HepG2 (cell line): ENCODE measurements at regions not wholly inside any gene's neighbourhood (a gene's known extent, or its start where the extent isn't known, plus 50 kb on each side); places are given as distances from the start of the nearest gene placed in this dataset.

Experiments used
- ATAC-seq: fragments of 200-7000 bp; cut with Tn5 transposase; 3 replicates; pipeline ENCODE4 v1.9.1; 2020; ENCODE audit warnings: mild to moderate bottlenecking, moderate library complexity
- BruUV-seq: library from RNA; stranded (reverse); fragments of 400-500 nt; replicated peaks from 2 replicates; lab custom pipeline; 2021; lab: Mats Ljungman, UMichigan
- CTCF ChIA-PET: fragments of 300-600 bp; formaldehyde crosslinking; extraction: SDS; loops from one replicate; lab custom pipeline; 2021; ENCODE audit warnings: low total read pairs, inconsistent platforms, low intra/inter-chr PET ratio; lab: Yijun Ruan, JAX
- POLR2A ChIA-PET: fragments of 350-600 bp; sonication (Branson Sonifier 250); formaldehyde crosslinking; loops from one replicate; lab custom pipeline; 2020; ENCODE audit warnings: antibody characterized with exemption, inconsistent platforms; lab: Yijun Ruan, JAX
- DNase-seq: peaks from one replicate; pipeline ENCODE4 v3.0.0-alpha.2; 2015; ENCODE audit warnings: low spot score
- FAIRE-seq: peaks from 3 replicates; lab custom pipeline; 2011; peaks lifted over from hg19 to GRCh38; lab: Jason Lieb, UNC
- H2AFZ ChIP-seq: one replicate; pipeline ENCODE4 v1.6.1; 2011; ENCODE audit warnings: low read length, inconsistent platforms
- H3K27ac ChIP-seq: fragments of 300-600 bp; 3 replicates; pipeline ENCODE4 v1.8.0; 2011; ENCODE audit warnings: mixed run types, mild to moderate bottlenecking, mixed read lengths, low read length, inconsistent platforms; ENCODE audit not compliant: insufficient read depth; ENCODE audit errors: extremely low read length
- H3K27me3 ChIP-seq, 2 experiments: fragments of 200-600 bp in 1 of 2; 2 replicates in 1 of 2; 3 replicates in 1 of 2; pipeline versions ENCODE4 v1.6.0 to v1.8.0; 2011; ENCODE audit warnings: low read length in 2 of 2, mild to moderate bottlenecking in 2 of 2, moderate library complexity in 2 of 2, inconsistent platforms in 1 of 2; ENCODE audit not compliant: insufficient read depth in 2 of 2, control insufficient read depth in 1 of 2
- H3K36me3 ChIP-seq, 2 experiments: fragments of 200-600 bp in 1 of 2; replicated peaks in 1 of 2; 2 replicates in 1 of 2; 3 replicates in 1 of 2; pipeline versions ENCODE4 v1.5.1 to v1.8.0; 2011; ENCODE audit warnings: low read length in 2 of 2, inconsistent platforms in 1 of 2; ENCODE audit not compliant: insufficient read depth in 2 of 2, control insufficient read depth in 1 of 2
- H3K4me1 ChIP-seq: 2 replicates; pipeline ENCODE4 v1.5.1; 2012; ENCODE audit warnings: low read length, inconsistent platforms; ENCODE audit not compliant: insufficient read depth
- H3K4me2 ChIP-seq: 2 replicates; pipeline ENCODE4 v1.6.0; 2011; ENCODE audit warnings: low read depth, low read length, inconsistent platforms
- H3K4me3 ChIP-seq, 3 experiments: fragments of 200-600 bp in 1 of 3; sonication (generic), shearing (Covaris generic) in 1 of 3; replicated peaks in 1 of 3; 2 replicates each; pipeline ENCODE4 v1.5.1; 2011 to 2016; ENCODE audit warnings: low read length in 3 of 3, inconsistent platforms in 2 of 3, low read depth in 2 of 3, mild to moderate bottlenecking in 2 of 3, control low read depth in 1 of 3, mixed read lengths in 1 of 3; ENCODE audit not compliant: insufficient read depth in 1 of 3
- H3K79me2 ChIP-seq: one replicate; pipeline ENCODE4 v1.6.1; 2011; ENCODE audit warnings: low read length, inconsistent platforms; ENCODE audit not compliant: insufficient read depth
- H3K9ac ChIP-seq: 2 replicates; pipeline ENCODE4 v1.6.0; 2011; ENCODE audit warnings: mild to moderate bottlenecking, low read depth, low read length, inconsistent platforms; ENCODE audit not compliant: insufficient read depth
- H3K9me3 ChIP-seq: 2 replicates; pipeline ENCODE4 v1.5.1; 2012; ENCODE audit warnings: mild to moderate bottlenecking, low read length
- H4K20me1 ChIP-seq: 2 replicates; pipeline ENCODE4 v1.6.0; 2011; ENCODE audit warnings: inconsistent platforms, mild to moderate bottlenecking, low read length, moderate library complexity; ENCODE audit not compliant: insufficient read depth
- FOXP1 ChIP-seq, 2 experiments: fragments of 450-650 bp in 1 of 2; IDR thresholded peaks; 2 replicates each; pipeline ENCODE4 v1.6.1; 2017 to 2018; ENCODE audit warnings: antibody characterized with exemption in 1 of 2
- GATAD2A ChIP-seq: IDR thresholded peaks from 2 replicates; pipeline ENCODE4 v1.6.1; 2016
- HMG20A ChIP-seq: IDR thresholded peaks from 2 replicates; pipeline ENCODE4 v1.6.1; 2016; ENCODE audit warnings: borderline replicate concordance
- HOXA9 ChIP-seq: sonication (generic); formaldehyde crosslinking; IDR thresholded peaks from 2 replicates; pipeline ENCODE4 v1.8.1; 2022; ENCODE audit warnings: missing genetic modification reagents, mild to moderate bottlenecking, moderate library complexity, borderline replicate concordance
- MYPOP ChIP-seq: sonication (generic); formaldehyde crosslinking; IDR thresholded peaks from 2 replicates; pipeline ENCODE4 v1.8.1; 2023; ENCODE audit warnings: mild to moderate bottlenecking, moderate library complexity, missing genetic modification reagents
- NCOA2 ChIP-seq: sonication (generic); formaldehyde crosslinking; IDR thresholded peaks from 2 replicates; pipeline ENCODE4 v1.8.0; 2022; ENCODE audit warnings: inconsistent platforms
- PATZ1 ChIP-seq: sonication (generic); formaldehyde crosslinking; IDR thresholded peaks from 2 replicates; pipeline ENCODE4 v1.4.0; 2020; ENCODE audit warnings: missing genetic modification reagents
- POLR2G ChIP-seq: fragments of 200-400 bp; formaldehyde crosslinking; IDR thresholded peaks from 2 replicates; pipeline ENCODE4 v1.6.1; 2018; ENCODE audit warnings: mild to moderate bottlenecking, low read depth, low read length, moderate library complexity
- ZIK1 ChIP-seq: sonication (generic); formaldehyde crosslinking; IDR thresholded peaks from 2 replicates; pipeline ENCODE4 v1.5.0; 2020; ENCODE audit warnings: mild to moderate bottlenecking, low read depth, missing genetic modification reagents, borderline replicate concordance
- ZNF274 ChIP-seq: sonication (generic); formaldehyde crosslinking; IDR thresholded peaks from 2 replicates; pipeline ENCODE4 v1.5.1; 2020; ENCODE audit warnings: mild to moderate bottlenecking, missing genetic modification reagents
- ZNF574 ChIP-seq: sonication (generic); formaldehyde crosslinking; IDR thresholded peaks from 2 replicates; pipeline ENCODE4 v1.4.0; 2020; ENCODE audit warnings: missing genetic modification reagents
- WGBS: methylation state at CpG from one replicate; pipeline ENCODE4 v1.1.6; 2017; ENCODE audit warnings: low lambda C conversion rate; 5-methylcytosine and 5-hydroxymethylcytosine counted together
- in situ Hi-C: cut with HindIII; loops from 2 replicates; pipeline ENCODE4 v1.10.0; 2017; ENCODE audit warnings: low pct_unique_long_range_greater_than_20kb; ENCODE audit not compliant: extremely low pct_ligation_motif_present
- intact Hi-C: fragments of 100-400 bp; cut with micrococcal nuclease; formaldehyde crosslinking; loops from one replicate; pipeline ENCODE4 v1.10.0; 2022; ENCODE audit not compliant: unreplicated experiment
- TF ChIP-seq, protein P1 (sequence below): sonication (generic); formaldehyde crosslinking; IDR thresholded peaks from 2 replicates; pipeline ENCODE4 v1.4.0; 2020; ENCODE audit warnings: missing genetic modification reagents

GRCh38 chr20:50405235-50405914 lies 104.8 kb upstream of the PTPN1 start:
- in situ Hi-C loops (no loop called here), intact Hi-C loops (loop anchor here (2.0 kb wide), 1 partner anchor 17 kb away; no protein-coding TSS in a partner anchor)
- peaks cover 98% of the 10 kb centered on the region for H3K4me1 ChIP-seq
- peak overlapping the region; percentile 65 for H3K4me2 ChIP-seq
- peak overlapping the region; percentile 56 for H3K9ac ChIP-seq
- H3K79me2 ChIP-seq: no peaks in the 10 kb centered on the region
- H3K9me3 ChIP-seq: no peaks in the 10 kb centered on the region
- POLR2A ChIA-PET: interaction anchor here (0.7 to 9.9 kb wide), 19 partner anchors 11 to 217 kb away, joined by 3 to 299 read pairs (median 6); partner anchors contain the start of gene CEBPB
- ATAC-seq: peak; percentile 55
- BruUV-seq: TSS peak; percentile 94
- H3K27me3 ChIP-seq: no peaks in the 10 kb centered on the region
- no peak overlapping the region for H2AFZ ChIP-seq
- peak overlapping the region; percentile 85 for H3K27ac ChIP-seq
- CTCF ChIA-PET: no interaction called here
- DNase-seq: peak; percentile 78
- H4K20me1 ChIP-seq: no peaks in the 10 kb centered on the region
- peak; percentile 61 for FAIRE-seq
- H3K4me3 ChIP-seq: peak overlapping the region in 1 of 3 experiments; percentile 53; a peak in 2 of 6 replicates
- 4% methylated on average over 10 of the region's 10 CpGs for WGBS
- no peaks in the 10 kb centered on the region for H3K36me3 ChIP-seq
- peak; percentile 64; the same call in 1 of the 2 replicates for TF ChIP-seq NCOA2 (CRISPR knock-in tag)
- peak; percentile 45; the same call in 1 of the 2 replicates for TF ChIP-seq ZNF574
- no peak for TF ChIP-seq FOXP1 (IDR thresholded peaks at IDR 0.05)
- peak; percentile 78 for TF ChIP-seq FOXP1 (CRISPR knock-in tag; IDR thresholded peaks at IDR 0.05)
- peak; percentile 68 for TF ChIP-seq HMG20A (CRISPR knock-in tag)
- TF ChIP-seq ZIK1 (CRISPR knock-in tag): no peak
- TF ChIP-seq PATZ1 (CRISPR knock-in tag): peak; percentile 83
- TF ChIP-seq HOXA9 (CRISPR knock-in tag): no peak
- TF ChIP-seq, protein P1, sequence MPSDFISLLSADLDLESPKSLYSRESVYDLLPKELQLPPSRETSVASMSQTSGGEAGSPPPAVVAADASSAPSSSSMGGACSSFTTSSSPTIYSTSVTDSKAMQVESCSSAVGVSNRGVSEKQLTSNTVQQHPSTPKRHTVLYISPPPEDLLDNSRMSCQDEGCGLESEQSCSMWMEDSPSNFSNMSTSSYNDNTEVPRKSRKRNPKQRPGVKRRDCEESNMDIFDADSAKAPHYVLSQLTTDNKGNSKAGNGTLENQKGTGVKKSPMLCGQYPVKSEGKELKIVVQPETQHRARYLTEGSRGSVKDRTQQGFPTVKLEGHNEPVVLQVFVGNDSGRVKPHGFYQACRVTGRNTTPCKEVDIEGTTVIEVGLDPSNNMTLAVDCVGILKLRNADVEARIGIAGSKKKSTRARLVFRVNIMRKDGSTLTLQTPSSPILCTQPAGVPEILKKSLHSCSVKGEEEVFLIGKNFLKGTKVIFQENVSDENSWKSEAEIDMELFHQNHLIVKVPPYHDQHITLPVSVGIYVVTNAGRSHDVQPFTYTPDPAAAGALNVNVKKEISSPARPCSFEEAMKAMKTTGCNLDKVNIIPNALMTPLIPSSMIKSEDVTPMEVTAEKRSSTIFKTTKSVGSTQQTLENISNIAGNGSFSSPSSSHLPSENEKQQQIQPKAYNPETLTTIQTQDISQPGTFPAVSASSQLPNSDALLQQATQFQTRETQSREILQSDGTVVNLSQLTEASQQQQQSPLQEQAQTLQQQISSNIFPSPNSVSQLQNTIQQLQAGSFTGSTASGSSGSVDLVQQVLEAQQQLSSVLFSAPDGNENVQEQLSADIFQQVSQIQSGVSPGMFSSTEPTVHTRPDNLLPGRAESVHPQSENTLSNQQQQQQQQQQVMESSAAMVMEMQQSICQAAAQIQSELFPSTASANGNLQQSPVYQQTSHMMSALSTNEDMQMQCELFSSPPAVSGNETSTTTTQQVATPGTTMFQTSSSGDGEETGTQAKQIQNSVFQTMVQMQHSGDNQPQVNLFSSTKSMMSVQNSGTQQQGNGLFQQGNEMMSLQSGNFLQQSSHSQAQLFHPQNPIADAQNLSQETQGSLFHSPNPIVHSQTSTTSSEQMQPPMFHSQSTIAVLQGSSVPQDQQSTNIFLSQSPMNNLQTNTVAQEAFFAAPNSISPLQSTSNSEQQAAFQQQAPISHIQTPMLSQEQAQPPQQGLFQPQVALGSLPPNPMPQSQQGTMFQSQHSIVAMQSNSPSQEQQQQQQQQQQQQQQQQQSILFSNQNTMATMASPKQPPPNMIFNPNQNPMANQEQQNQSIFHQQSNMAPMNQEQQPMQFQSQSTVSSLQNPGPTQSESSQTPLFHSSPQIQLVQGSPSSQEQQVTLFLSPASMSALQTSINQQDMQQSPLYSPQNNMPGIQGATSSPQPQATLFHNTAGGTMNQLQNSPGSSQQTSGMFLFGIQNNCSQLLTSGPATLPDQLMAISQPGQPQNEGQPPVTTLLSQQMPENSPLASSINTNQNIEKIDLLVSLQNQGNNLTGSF (CRISPR knock-in tag): 0 out of 2 replicates have a peak, but pooled peaks have one; percentile 26
- TF ChIP-seq POLR2G: peak; percentile 73
- TF ChIP-seq ZNF274 (CRISPR knock-in tag): 0 out of 2 replicates have a peak, but pooled peaks have one; percentile 15
- 0 out of 2 replicates have a peak, but pooled peaks have one; percentile 34 for TF ChIP-seq MYPOP
- peak; percentile 86 for TF ChIP-seq GATAD2A (CRISPR knock-in tag)
